Adrenal gland (tissue), 5 donors: ENCODE measurements at regions not wholly inside any gene's neighbourhood (a gene's known extent, or its start where the extent isn't known, plus 50 kb on each side); places are given as distances from the start of the nearest gene placed in this dataset.

Experiments
- CTCF ChIP-seq, 6 experiments: fragments of 450-650 bp in 4 of 6; fragments of 200-600 bp in 2 of 6; sonication (generic) in 1 of 6; IDR thresholded peaks; 1 replicate in 5 of 6; 2 replicates in 1 of 6; pipeline versions ENCODE4 v1.5.1 to v1.8.0; 2016 to 2021; ENCODE audit warnings: antibody characterized with exemption in 6 of 6, mild to moderate bottlenecking in 2 of 6, moderate library complexity in 1 of 6
- POLR2A ChIP-seq, 2 donors: fragments of 450-650 bp; IDR thresholded peaks; one replicate each; pipeline ENCODE4 v1.6.1; 2017; ENCODE audit warnings: antibody characterized with exemption in 2 of 2, mild to moderate bottlenecking in 2 of 2, moderate library complexity in 1 of 2
- donor health status: DM: no; HTN: no; CAD: no.

- TF ChIP-seq CTCF (IDR thresholded peaks at IDR 0.05), result no peak
- TF ChIP-seq POLR2A (IDR thresholded peaks at IDR 0.05), result no peak
These were observed 63.3 kb downstream of the CAVIN4 start for GRCh38 chr9:100641166-100641565.
